DMS79 (cell line): ENCODE measurements at regions not wholly inside any gene's neighbourhood (a gene's known extent, or its start where the extent isn't known, plus 50 kb on each side); places are given as distances from the start of the nearest gene placed in this dataset.
"Not testable (repeated sequence)": the region's sequence is repeated elsewhere in the genome, so short reads cannot be mapped to it uniquely, and the experiment has no call there.

Experiments
- DNase-seq: peaks from one replicate; lab custom pipeline; 2025; lab: John Stamatoyannopoulos, UW

DNA sequence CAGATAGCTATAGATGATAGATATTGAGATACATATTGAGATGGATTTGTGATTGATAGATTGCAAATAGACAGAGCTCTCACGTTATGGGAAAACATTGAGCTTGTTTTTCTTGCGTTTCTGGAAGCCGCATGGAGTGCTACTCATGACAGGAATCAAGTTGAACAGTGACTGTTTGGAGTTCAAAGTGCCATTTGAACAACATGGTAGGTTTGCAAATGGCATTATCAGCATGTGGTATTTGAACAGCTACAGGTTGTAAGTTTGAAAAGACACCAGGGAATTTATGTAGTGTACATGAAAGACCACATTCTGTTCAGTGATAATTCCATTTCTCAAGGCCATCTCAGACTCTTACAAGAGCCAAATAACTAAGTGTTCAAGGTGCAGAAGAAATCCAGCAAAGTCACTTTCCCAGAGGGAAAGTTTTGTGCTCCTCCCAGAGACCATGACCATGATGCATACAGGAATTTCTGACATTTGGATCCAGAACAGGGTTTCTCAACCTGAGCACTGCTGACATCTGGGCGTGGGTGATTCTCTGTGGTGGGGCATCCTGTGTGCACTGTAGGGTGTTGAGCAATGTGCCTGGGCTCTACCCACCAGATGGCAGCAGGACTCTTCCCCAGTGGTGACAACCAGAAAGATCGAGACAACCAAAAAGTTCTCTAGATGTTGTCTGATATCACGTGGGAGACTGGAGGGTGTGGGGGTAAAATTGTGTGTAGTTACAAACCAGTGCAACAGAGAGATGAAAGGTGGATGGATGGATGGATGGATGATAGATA lies 399.1 kb upstream of the AMELY start:
- DNase-seq: no peak

DNA sequence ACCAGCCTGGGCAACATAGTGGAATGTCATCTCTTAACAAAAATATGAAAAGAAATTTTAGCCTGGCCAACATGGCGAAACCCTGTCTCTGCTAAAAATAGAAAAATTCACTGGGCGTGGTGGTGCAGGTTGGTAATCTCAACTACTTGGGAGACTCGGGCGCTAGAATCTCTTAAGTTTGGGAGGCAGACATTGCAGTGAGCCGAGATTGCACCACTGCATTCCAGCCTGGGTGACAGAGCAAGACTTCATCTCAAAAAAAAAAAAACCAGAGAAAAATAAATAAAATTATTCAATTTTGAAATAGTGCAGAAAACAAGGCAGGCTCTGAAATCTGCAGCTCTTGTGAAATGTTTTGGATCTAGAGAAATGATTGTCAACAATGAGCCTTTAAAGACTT lies 397.3 kb upstream of the AMELY start:
- DNase-seq: no peak

DNA sequence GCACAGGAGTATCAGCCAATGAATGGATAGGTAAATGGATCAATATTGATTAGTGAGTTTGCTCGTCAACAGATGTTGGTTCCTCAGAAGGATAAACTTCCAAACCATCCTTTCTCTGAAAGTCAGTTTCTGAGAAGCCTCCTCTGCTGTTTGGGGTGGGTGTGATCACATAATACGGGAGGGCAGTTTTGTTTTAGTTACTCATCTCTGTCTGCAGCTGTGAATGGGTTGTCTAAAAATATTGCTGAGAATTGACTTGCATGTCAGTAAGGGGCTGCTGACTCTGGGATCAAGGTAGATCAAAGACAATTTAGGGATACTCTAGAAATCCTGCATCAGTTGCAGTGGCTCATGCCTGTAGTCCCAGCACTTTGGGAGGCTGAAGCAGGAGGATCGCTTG lies 390.8 kb upstream of the AMELY start:
- no peak for DNase-seq

DNA sequence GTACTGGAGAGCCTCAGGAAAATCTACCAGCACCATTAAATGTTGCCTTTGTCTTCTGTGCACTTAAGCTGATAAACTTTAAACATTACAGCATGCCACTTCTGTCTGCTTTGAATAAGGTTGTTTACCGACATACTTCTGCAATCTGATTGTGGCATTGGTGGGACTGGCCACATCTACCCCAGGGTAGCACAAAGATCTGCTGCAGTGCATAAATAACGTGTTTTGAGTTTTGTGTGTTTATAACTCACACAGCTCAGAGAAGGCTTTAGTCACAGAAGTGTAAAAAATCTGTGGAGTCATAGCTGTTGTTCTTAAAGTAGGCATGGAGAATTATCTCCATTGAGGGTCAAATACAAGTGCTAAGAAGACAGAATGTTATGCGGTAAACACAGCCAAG lies 388.4 kb upstream of the AMELY start:
- peak; percentile 37 for DNase-seq

DNA sequence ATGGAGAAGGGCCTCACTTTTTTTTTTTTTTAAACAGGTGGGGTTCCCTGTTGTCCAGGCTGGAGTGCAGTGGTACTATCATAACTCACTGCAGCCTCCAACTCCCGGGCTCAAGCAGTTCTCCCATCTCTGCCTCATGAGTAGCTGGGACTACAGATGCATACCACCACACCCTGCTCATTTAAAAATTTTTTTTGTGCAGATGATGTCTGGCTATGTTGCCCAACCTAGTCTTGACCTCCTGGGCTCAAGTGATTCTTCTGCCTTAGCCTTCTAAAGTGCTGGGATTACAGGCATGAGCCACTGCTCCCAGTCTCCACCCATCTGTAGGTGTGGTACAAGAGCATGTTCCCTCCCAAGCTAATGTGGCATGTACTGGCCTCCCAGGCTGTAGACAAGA lies 380.6 kb upstream of the AMELY start:
- DNase-seq: no peak

DNA sequence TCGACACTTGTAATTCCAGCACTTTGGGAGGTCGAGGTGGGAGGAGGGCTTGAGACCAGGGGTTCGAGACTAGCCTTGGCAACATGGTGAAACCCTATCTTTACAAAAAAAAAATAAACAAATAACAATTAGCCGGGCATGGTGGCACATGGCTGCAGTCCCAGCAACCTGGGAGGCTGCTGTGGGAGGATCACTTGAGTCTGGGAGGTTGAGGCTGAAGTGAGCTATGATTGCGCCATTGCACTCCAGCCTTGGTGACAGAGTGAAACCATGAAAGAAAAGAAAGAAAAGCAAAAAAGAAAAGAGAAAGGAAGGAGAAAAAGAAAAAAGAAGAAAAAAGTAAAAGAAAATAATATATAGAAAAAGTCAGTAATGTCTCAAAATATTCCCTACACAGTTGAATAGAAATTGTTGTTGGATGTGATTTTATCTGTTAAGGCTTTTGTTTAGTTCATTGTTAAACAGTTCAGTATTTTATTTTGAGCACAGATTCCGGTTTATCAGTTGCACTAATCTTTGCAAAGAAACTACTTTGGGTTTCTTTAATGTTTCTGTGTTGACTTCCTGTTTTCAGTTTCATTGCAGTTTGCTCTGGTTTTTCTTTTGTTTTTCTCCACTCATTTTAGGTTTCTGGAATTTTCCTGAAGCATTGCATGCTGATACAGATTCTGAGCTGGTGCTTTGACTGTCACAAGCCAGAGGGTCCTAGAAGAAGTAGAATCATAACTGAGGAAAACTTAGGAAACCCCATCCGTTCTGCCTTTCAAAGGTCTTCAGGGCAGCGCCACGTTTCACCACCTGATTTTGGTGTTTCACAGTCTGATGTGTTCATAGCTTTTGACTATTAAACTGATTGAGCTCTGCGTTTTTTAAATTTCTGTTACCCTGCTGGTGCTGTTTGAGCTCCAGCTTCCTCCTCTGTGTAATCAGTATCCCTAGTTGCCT lies 378.6 kb upstream of the AMELY start:
- no peak for DNase-seq

DNA sequence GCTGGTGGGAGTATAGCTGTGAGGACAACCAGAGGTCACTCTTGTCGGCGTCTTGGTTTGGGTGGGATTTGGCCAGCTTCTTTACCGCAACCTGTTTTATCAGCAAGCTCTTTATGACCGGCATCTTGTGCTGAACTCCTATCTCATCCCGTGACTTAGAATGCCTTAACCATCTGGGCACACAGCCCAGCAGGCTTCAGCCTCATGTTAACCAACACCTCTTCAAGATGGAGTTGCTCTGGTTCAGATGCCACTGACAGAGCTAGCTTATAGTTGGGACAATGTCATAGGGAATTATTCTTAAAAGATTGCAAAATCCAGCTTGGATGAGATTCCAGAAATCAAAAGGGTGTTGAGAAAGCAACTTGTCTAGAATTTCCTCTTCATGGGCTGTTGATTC lies 377.1 kb upstream of the AMELY start:
- DNase-seq: no peak

DNA sequence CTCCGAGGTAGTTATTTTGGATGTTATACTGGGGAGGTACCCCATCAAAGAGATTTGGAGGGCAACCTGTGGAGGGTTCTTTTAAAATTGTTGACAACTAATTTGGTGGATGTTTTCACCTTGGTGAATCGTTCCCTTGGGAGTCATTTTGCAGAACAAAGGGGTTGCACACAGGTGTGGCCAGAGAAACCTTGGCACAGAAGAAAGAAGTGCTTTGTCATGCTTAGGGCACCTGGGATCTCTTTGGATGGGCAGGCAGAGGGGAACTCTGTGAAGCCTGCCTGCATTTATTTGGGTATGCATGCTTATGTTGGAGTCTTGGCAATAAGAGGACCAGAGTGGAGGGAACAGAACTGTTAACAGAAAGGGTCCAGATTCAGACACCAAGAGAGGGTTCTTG lies 376.4 kb upstream of the AMELY start:
- peak; percentile 0 for DNase-seq

DNA sequence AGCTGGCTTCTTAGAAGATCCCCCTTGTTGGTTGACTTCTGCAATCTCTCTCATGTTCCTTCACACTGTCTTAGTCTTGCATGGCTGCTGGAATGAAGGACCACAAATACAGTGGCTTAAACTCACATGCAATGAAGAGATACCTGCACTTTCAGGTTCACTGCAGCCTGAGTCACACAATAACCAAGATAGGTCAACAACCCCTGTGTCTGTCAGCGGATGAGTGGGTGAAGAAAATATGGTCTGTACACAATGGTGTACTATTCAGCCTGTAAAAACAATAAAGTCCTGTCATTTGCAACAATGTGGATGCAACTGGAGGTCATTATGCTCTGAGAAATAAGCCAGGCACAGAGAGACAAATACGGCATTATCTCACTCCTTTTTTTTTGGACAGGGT lies 373.8 kb upstream of the AMELY start:
- DNase-seq: no peak

DNA sequence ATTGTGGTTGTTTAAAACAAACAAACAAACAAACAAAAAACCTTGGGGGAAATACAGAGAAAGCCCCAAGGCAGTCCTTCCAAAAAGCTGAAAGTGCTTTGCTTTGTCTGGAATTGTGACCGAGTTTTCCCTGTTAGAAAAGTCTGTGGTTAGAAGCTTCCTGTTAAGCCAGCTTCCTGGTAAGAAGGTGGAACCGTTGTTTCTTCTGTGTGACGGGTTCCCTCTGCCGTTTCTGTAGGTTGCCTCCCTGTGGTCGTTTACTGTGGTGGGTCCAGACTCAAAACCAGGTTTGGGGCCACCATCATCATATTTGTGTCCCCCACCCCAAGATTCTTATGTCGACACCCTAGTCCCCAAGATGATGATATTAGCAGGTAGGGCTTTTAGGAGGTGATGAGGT lies 371.4 kb upstream of the AMELY start:
- no peak for DNase-seq

DNA sequence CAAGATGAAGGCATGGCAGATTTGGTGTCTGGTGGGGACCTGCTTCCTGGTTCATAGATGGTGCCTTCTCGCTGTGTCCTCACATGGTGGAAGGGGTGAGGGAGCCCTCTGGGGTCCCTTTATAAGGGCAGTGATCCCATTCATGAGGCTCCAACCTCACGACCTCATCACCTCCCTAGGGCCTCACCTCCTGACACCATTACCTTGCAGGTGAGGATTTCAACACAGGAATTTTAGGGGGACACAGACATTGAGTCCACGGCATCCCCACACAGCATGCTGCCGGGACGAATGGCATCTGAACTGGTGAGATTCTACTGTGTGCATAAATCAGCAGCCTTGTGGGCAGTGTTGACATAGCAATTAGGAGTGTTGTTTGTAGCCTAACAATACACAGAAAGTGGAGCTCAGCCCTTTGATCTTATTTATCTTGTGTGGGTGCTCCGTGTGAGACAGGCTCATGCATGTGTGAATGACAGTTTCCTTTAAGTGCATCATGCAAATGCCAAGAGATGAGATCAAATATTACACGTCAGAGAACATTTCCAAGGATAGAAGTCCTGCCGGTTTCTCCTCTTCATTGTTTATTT lies 368.7 kb upstream of the AMELY start:
- not testable (repeated sequence) for DNase-seq

DNA sequence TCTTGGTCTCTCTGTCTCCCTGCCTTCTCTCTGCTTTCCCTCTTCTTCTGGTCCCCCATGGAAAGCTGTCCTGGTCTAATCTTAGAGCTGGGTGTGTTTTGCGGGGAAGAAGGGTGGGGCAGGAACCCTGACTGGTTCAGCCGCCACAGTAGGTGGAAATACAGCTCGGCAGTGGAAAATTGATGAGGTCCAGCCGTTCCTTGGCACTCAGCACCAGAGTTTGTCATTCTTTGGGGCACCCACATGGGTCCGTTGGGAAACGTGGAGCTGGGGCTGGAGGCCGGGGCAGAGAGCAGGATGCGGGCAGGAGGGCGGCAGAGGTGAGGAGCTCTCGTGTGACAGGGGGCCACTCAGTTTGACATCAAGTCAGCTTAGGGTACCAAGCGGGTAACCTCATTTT lies 364.2 kb upstream of the AMELY start:
- no peak for DNase-seq

DNA sequence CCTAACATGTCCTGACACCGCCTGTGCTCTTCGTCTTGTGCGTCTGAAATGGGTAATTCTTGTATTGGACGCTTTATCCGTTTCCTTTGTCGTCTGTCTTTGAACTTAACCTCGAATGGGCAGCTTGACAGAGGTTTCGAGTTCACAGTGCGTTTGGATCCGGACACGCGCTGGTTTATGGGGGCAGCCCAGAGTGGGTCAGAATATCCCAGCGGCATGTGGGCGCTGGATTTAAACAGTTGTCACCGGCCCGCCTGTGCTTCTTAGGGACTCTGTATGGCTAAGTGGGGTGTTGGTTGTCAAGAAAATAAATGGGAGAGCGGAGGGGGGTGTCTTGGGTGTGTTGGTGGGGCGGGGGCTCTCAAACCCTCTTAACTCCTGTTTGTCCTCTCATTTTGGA lies 363.5 kb upstream of the AMELY start:
- no peak for DNase-seq

DNA sequence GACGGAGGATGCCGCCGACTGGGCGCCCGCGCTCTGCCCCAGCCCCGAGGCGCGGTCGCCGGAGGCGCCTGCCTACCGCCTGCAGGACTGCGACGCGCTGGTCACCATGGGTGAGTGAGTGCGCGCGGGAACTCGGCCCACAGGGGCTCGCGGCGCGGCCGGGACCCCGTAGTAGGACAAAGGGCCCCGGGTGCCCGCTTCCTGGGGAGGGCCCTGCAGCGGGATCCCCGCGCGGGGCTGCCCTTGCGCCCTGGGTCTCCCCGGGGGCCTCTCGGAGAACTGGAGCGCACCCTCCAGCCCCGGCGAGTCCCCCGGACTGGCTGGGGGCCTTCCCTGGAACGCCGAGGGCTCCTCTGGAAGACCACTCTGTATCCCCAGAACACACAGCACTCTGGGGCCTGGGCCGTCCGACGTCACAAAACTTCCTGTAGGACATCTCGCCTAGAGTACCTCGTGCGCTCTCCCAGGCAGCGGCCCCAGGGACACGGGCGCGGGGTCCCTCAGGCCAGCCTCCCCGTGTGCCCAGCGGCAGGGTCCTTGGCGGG lies 362.9 kb upstream of the AMELY start:
- DNase-seq: no peak

DNA sequence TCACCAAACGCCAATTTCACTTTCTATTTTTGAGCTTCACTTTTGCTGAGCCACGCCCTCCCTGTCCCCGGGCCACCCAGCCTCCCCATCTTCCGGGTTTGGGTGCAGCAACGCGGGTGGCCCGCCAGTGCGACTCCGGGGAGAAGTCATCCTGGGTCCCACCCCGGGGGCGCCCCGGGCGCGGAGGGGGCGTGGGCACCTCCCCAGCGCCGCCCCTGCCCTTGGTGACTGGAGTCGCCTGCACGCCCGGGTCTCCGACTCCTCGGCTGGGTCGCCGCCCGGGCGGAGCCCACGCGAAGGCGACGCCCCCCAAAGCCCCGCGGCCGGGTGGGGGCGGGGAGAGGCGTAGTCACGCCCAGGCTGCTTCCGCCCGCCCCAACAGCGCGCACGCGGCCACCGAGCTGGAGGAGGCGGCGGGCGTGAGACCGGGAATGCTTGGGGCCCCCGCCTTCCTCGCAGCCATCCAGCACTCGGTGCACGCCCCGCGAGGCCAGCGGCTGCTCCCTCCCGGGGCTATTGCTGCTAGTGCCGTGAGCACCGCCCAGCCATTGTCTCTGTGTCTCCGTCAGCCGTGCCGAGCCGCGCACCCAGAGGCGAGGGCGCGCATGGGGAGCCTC lies 362.1 kb upstream of the AMELY start:
- no peak for DNase-seq

DNA sequence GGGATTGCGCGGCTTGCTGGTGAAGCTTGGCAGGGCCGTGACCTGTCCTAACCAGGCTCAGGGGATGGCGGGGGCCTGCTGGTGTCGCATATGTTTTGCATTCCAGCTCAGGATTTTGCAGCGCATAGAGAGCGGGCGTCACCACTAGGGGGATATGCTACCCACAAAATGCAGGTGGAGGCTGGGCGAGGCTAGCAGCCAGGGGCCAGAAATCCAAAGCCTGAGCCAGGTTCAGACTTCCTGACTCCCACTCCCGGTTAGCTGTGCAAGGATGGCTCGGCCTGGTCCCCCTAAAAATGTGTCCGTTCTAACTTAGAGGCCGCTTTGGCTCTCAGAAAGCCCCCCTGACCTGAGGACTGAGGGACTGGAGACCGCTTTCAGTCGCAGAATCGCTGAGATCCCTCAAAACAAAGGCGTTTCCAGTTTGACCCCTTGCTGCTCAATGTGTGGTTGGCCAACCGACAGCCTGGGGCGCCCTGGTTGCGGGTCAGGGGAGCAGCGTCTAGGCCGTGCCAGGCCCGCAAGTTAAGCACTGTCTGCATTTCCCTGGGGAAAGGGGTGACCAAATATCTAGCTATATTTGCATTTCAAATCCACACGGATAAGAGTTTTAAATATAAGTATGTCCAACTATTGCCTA lies 361.1 kb upstream of the AMELY start:
- DNase-seq: peak; percentile 0

DNA sequence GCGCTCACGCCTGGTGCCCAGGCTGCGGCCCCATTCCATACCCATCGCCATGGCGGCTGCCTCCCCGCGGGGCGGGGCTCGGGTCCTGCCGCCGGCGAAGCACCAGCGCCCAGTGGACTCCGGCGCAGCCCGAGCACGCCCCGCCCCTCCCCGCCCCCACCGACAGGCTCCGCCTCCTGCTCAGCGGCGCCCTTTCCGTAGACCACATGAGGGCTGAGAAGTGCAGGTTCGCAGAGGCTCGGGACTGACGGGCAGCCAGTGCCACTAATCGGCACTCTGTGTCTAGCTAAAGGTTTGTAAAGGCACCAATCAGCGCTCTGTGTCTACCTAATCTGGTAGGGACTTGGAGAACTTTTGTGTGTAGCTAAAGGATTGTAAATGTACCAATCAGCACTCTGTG lies 352.2 kb upstream of the AMELY start:
- no peak for DNase-seq

DNA sequence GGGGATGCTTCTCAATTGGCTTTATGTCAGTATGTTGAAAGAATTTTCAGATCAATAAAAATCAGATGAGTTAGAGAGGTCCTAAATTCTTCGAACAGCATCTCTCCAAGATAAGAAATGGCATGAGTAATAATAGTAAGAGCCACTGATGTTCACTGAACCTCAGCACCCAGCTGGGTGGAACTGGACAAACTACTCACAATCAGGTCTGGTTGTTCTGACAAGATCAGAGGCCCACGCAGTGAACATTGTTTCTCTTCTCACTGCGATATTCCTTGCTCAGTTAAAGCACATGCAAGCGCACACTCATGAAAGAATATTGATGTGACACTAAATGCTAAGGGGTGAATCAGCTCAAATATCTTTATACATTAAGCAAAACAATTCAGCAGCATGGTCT lies 351.0 kb upstream of the AMELY start:
- DNase-seq: no peak

DNA sequence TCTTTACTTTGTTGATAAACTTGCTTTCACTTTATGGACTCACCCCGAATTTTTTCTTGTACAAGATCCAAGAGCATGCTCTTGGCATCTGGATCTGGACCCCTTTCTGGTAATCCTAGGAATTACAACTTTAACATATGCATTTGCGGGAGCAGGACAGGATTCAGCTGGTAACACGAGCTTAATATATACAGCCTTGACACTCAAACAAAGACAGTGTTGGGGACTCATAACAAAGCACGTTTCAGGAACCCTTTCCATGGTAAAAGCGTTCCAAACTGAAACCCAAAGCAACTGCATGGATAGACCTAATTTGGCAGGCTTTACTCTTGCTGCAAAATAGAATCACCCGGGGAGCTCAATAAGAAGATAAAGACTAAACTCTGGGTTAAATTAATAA lies 349.7 kb upstream of the AMELY start:
- no peak for DNase-seq

DNA sequence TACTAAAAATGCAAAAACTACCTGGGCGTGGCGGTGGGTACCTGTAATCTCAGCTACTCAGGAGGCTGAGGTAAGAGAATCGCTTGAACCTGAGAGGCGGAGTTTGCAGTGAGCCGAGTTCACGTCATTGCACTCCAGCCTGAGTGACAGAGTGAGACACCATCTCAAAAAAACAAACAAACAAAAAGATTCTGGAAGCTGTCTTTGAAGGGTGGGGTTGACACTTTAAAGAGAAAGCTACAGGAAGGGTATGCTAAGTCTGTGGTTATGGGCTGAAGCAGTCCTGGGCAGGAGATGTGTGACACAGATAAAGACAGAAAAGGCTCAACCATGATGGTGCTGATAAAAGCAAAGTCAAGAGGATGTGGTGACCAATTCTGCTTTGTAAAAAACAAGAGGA lies 328.5 kb upstream of the AMELY start:
- no peak for DNase-seq

DNA sequence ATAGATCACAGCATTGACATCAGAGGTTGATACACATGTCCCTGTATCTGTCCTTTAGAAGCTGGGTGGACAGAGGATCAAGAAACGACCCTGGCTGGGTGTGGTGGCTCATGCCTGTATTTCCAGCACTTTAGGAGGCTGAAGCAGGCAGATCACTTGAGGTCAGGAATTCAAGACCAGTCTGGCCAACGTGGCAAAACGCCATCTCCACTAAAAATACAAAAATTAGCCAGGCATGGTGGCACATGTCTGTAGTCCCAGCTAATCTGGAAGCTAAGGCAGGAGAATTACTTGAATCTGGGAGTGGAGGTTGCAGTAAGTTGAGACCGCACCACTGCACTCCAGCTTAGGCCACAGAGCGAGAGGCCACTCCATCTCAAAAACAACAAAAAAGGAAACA lies 300.4 kb upstream of the AMELY start:
- no peak for DNase-seq

DNA sequence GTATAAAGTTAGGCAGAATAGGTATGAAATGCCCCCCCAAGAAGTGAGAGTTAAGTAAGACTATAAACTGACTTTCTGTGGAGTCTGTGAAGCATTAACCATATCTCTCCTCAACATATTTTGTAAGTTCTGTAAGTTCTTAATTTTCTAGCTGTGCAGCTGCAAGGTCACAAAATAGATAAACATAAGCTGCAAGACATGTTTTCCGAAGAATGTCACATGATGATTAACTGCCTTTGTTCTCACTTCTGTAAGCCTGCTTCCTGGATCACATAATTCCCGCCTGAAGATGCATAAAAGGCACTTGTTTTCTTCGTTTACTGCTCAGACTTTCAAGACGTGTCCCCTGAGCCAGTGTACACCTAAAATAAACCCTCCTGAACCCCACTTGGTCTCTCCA lies 292.9 kb upstream of the AMELY start:
- no peak for DNase-seq
